Nephron progenitor cell (in vitro differentiated cells): ENCODE measurements at regions not wholly inside any gene's neighbourhood (a gene's known extent, or its start where the extent isn't known, plus 50 kb on each side); places are given as distances from the start of the nearest gene placed in this dataset.
"Not testable (repeated sequence)": the region's sequence is repeated elsewhere in the genome, so short reads cannot be mapped to it uniquely, and the experiment has no call there.

ENCODE experiments used
- DNase-seq: peaks from one replicate; pipeline ENCODE4 v3.0.0; 2021
- H3K27ac Mint-ChIP-seq: 2 replicates; pipeline ENCODE4 v1.8.0; 2021; ENCODE audit warnings: mild to moderate bottlenecking, moderate library complexity, mixed read lengths
- H3K27me3 Mint-ChIP-seq: 2 replicates; pipeline ENCODE4 v1.8.0; 2021; ENCODE audit warnings: mild to moderate bottlenecking, low read depth, mixed read lengths; ENCODE audit not compliant: poor library complexity
- H3K36me3 Mint-ChIP-seq: 2 replicates; pipeline ENCODE4 v1.8.0; 2021; ENCODE audit warnings: low read depth, mixed read lengths
- H3K4me1 Mint-ChIP-seq: 2 replicates; pipeline ENCODE4 v1.8.0; 2021; ENCODE audit warnings: mixed read lengths
- H3K4me3 Mint-ChIP-seq: 2 replicates; pipeline ENCODE4 v1.8.0; 2021; ENCODE audit warnings: mild to moderate bottlenecking, moderate library complexity, mixed read lengths
- H3K9me3 Mint-ChIP-seq: 2 replicates; pipeline ENCODE4 v1.8.0; 2021; ENCODE audit warnings: mild to moderate bottlenecking, moderate library complexity, mixed read lengths
- TF ChIP-seq, protein P1 (sequence below): fragments of 200-600 bp; sonication (generic); IDR thresholded peaks from 2 replicates; pipeline ENCODE4 v1.5.0; 2021; ENCODE audit warnings: antibody characterized with exemption

DNA sequence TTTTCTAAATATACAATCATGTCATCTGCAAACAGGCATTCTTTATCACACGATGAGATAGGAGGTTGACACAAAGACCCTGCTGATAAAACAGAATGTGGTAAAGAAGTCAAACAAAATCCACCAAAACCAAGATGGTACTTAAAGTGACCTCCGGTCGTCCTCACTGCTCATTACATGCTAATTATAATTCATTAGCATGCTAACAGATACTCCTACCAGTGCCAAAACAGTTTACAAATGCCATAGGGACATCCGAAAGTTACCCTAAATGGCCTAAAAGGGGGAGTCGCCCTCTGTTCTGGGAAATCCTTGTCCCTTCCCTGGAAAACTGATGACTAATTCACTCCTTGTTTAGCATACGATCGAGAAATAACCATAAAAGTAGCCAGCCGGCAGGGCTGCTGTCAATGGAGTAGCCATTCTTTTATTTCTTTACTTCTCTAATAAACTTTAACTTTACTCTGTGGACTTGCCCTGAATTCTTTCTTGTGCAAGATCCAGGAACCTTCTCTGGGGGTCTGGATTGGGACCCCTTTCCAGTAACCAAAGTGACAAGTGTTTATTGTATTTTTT, 126.6 kb downstream of the CCDC71L start:
- H3K4me3 Mint-ChIP-seq, result no peak overlapping the region
- H3K27me3 Mint-ChIP-seq, result peaks cover 9% of the 10 kb centered on the region
- peaks cover 7% of the 10 kb centered on the region for H3K9me3 Mint-ChIP-seq
- no peaks in the 10 kb centered on the region for H3K36me3 Mint-ChIP-seq
- DNase-seq, result no peak
- H3K4me1 Mint-ChIP-seq, result no peaks in the 10 kb centered on the region
- TF ChIP-seq, protein P1, sequence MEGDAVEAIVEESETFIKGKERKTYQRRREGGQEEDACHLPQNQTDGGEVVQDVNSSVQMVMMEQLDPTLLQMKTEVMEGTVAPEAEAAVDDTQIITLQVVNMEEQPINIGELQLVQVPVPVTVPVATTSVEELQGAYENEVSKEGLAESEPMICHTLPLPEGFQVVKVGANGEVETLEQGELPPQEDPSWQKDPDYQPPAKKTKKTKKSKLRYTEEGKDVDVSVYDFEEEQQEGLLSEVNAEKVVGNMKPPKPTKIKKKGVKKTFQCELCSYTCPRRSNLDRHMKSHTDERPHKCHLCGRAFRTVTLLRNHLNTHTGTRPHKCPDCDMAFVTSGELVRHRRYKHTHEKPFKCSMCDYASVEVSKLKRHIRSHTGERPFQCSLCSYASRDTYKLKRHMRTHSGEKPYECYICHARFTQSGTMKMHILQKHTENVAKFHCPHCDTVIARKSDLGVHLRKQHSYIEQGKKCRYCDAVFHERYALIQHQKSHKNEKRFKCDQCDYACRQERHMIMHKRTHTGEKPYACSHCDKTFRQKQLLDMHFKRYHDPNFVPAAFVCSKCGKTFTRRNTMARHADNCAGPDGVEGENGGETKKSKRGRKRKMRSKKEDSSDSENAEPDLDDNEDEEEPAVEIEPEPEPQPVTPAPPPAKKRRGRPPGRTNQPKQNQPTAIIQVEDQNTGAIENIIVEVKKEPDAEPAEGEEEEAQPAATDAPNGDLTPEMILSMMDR, result no peak
- no peak overlapping the region for H3K27ac Mint-ChIP-seq

DNA sequence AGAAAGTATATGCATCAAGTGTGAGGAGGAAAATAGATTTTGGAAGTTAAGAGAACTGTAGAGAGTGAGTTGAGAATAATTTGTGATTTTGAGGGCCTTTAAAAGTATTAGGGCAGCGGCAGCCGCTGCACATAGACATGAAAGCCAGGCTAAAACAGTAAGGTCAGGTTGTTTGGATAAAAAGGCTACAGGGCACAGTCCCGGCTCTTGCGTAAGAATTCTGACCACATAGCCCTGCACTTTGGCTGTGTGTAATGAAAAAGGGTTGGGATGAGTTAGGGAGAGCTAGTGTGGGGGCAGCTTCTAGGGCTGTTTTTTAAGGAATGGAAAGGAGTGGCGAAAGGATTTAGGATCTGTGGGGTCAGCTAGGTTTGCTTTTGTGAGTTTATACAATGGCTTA, 130.8 kb downstream of the CCDC71L start:
- H3K36me3 Mint-ChIP-seq, H3K4me3 Mint-ChIP-seq, H3K9me3 Mint-ChIP-seq, H3K27ac Mint-ChIP-seq, H3K4me1 Mint-ChIP-seq, H3K27me3 Mint-ChIP-seq, DNase-seq: not testable (repeated sequence)

DNA sequence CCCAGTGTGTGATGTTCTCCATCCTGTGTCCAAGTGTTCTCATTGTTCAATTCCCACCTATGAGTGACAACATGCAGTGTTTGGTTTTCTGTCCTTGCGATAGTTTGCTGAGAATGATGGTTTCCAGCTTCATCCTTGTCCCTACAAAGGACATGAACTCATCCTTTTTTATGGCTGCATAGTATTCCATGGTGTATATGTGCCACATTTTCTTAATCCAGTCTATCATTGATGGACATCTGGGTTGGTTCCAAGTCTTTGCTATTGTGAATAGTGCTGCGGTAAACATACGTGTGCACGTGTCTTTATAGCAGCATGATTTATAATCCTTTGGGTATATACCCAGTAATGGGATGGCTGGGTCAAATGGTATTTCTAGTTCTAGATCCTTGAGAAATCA, 134.3 kb downstream of the CCDC71L start:
- not testable (repeated sequence) for H3K9me3 Mint-ChIP-seq, H3K36me3 Mint-ChIP-seq, H3K27ac Mint-ChIP-seq, H3K27me3 Mint-ChIP-seq, DNase-seq, H3K4me1 Mint-ChIP-seq, H3K4me3 Mint-ChIP-seq

DNA sequence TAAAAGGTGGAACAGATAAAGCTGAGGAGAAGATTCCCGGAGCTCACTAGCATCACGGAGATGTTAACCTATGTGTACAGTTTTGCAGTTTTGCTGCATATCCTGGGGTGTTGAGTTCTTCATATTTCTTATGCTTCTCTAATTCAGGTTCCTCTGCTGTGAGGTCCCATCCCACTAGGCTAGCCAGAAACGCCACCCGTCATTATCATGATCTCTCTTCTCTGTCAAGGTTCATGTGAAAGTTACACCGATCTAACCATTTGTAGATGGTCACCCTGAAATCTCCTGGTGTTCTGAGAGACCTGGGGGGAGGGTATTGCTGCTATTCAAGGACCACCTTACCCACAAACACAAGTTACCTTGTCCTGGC, 136.3 kb downstream of the CCDC71L start:
- Mint-ChIP-seq H3K4me3 (no peak overlapping the region), H3K27me3 (peaks cover 3% of the 10 kb centered on the region), H3K9me3 (no peaks in the 10 kb centered on the region), H3K27ac (no peak overlapping the region), H3K4me1 (no peaks in the 10 kb centered on the region), H3K36me3 (no peaks in the 10 kb centered on the region)
- TF ChIP-seq, protein P1, result no peak
- DNase-seq, result no peak

DNA sequence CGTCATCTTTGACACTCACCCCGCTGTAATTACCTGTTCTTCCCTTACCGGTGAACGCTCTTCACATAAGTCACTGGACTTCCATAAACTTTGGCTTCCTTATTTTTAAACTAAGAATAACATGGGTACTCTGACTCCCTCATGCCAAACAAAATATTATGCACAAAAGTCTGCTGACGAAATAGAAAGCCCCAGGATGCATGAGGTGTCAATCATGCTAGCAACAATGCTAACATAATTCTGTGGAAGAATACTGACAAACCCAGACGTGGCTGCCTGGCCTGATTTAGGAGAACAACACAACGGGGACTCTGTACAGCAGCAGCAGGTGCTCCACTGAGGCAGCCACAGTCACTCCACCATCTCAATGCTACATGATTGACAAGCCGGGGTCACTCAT, 137.5 kb downstream of the CCDC71L start:
- H3K9me3 Mint-ChIP-seq, result no peaks in the 10 kb centered on the region
- no peaks in the 10 kb centered on the region for H3K4me1 Mint-ChIP-seq

DNA sequence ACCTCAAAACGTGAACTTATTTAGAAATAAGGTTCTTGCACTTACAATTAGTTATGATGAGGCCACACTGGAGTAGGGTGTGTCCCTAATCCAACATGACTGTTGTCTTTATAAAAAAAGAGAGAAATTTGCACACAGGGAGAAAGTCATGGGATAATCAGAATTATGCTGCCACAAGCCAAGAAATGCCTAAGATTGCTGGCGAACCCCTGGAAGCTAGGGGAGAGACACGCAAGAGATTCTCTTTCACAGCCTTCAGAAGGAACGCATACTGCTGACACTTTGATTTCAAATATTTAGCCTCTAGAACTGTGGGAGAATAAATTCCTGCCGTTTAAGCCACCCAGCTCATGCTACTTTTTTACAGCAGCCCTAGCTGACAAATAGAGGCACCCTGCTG, 138.3 kb downstream of the CCDC71L start:
- Mint-ChIP-seq H3K4me3 (no peak overlapping the region), H3K4me1 (no peaks in the 10 kb centered on the region), H3K36me3 (no peaks in the 10 kb centered on the region), H3K9me3 (no peaks in the 10 kb centered on the region), H3K27ac (no peak overlapping the region), H3K27me3 (peaks cover 20% of the 10 kb centered on the region)
- TF ChIP-seq, protein P1, result no peak
- no peak for DNase-seq

More for the DNA sequence above, 137.5 kb downstream of the CCDC71L start:
- Mint-ChIP-seq H3K27me3 (peaks cover 12% of the 10 kb centered on the region), H3K4me3 (no peak overlapping the region), H3K36me3 (no peaks in the 10 kb centered on the region), H3K27ac (no peak overlapping the region)
- TF ChIP-seq, protein P1, result no peak
- no peak for DNase-seq

DNA sequence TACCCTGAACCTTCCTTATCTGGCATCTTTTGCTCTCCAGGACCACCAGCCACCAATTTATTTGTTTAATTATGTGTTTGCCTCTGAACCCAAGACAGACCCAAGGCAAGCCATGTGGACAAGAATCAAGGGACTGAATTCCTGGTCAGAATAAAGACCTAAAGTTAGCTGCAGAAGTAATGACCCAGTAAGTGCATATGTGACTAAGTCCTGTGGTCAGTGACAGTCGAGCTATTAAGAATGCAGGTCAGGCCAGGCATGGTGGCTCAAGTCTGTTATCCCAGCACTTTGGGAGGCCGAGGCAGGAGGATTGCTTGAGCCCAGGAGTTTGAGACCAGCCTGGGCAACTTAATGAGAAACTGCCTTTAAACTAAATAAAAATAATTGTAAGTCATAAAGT, 139.4 kb downstream of the CCDC71L start:
- DNase-seq, result no peak
- TF ChIP-seq, protein P1, result no peak
- H3K36me3 Mint-ChIP-seq, result no peaks in the 10 kb centered on the region
- H3K27ac Mint-ChIP-seq, result no peak overlapping the region
- no peaks in the 10 kb centered on the region for H3K9me3 Mint-ChIP-seq
- H3K4me3 Mint-ChIP-seq, result no peak overlapping the region
- H3K4me1 Mint-ChIP-seq, result no peaks in the 10 kb centered on the region
- peaks cover 21% of the 10 kb centered on the region for H3K27me3 Mint-ChIP-seq
